Ishikawa (cell line): ENCODE measurements at regions not wholly inside any gene's neighbourhood (a gene's known extent, or its start where the extent isn't known, plus 50 kb on each side); places are given as distances from the start of the nearest gene placed in this dataset.

Source experiments
- CEBPB ChIP-seq: IDR thresholded peaks from 2 replicates; pipeline ENCODE4 v1.6.1; 2012
- CREB1 ChIP-seq: IDR thresholded peaks from 2 replicates; pipeline ENCODE4 v1.6.1; 2012; ENCODE audit warnings: low read depth
- EGR1 ChIP-seq: IDR thresholded peaks from 2 replicates; pipeline ENCODE4 v1.6.1; 2012
- EP300 ChIP-seq: IDR thresholded peaks from 2 replicates; pipeline ENCODE4 v1.6.1; 2012; ENCODE audit warnings: borderline replicate concordance
- FOXM1 ChIP-seq: IDR thresholded peaks from 2 replicates; pipeline ENCODE4 v1.6.1; 2012; ENCODE audit warnings: low read depth, borderline replicate concordance
- NFIC ChIP-seq: IDR thresholded peaks from 2 replicates; pipeline ENCODE4 v1.6.1; 2012
- RAD21 ChIP-seq: IDR thresholded peaks from 2 replicates; pipeline ENCODE4 v1.6.1; 2012; ENCODE audit warnings: low read depth
- TAF1 ChIP-seq: IDR thresholded peaks from 2 replicates; pipeline ENCODE4 v1.6.1; 2012; ENCODE audit warnings: low read depth, mild to moderate bottlenecking
- TCF12 ChIP-seq: IDR thresholded peaks from 2 replicates; pipeline ENCODE4 v1.6.1; 2012; ENCODE audit warnings: low read depth
- YY1 ChIP-seq: IDR thresholded peaks from 2 replicates; pipeline ENCODE4 v1.6.1; 2012; ENCODE audit warnings: low read depth
- ZBTB7A ChIP-seq: IDR thresholded peaks from 2 replicates; pipeline ENCODE4 v1.6.1; 2012; ENCODE audit warnings: low read depth
- TF ChIP-seq, protein P1 (sequence below): IDR thresholded peaks from 2 replicates; pipeline ENCODE4 v1.6.1; 2012
- TF ChIP-seq, protein P2 (sequence below): IDR thresholded peaks from 2 replicates; pipeline ENCODE4 v1.6.1; 2012
- TF ChIP-seq, protein P3 (sequence below): IDR thresholded peaks from 2 replicates; pipeline ENCODE4 v1.6.1; 2012; ENCODE audit warnings: low read depth, mild to moderate bottlenecking

DNA sequence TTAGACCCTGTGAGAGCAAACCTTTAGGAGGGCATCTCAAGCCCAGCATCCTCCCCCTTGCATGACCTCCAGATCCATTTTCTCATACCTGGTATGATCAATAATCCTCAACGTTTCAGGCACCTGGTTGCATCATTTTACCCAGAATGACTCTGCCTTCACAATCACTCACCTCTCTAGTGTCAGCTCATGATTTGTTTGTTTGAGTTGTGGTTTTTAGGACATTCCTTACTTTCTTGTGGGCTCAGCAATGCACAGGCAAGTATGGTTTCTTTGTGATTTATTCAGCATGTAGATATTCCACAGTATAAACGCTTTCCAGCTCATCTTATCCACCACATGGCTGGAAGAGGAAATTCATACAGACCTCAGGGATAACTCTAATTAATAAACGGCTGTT lies 93.6 kb upstream of the CPEB2 start:
- TF ChIP-seq, protein P1, sequence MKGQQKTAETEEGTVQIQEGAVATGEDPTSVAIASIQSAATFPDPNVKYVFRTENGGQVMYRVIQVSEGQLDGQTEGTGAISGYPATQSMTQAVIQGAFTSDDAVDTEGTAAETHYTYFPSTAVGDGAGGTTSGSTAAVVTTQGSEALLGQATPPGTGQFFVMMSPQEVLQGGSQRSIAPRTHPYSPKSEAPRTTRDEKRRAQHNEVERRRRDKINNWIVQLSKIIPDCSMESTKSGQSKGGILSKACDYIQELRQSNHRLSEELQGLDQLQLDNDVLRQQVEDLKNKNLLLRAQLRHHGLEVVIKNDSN: no peak
- TF ChIP-seq TAF1: no peak
- no peak for TF ChIP-seq CREB1
- TF ChIP-seq RAD21: no peak
- TF ChIP-seq, protein P2, sequence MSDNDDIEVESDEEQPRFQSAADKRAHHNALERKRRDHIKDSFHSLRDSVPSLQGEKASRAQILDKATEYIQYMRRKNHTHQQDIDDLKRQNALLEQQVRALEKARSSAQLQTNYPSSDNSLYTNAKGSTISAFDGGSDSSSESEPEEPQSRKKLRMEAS: no peak
- TF ChIP-seq YY1: no peak
- TF ChIP-seq, protein P3, sequence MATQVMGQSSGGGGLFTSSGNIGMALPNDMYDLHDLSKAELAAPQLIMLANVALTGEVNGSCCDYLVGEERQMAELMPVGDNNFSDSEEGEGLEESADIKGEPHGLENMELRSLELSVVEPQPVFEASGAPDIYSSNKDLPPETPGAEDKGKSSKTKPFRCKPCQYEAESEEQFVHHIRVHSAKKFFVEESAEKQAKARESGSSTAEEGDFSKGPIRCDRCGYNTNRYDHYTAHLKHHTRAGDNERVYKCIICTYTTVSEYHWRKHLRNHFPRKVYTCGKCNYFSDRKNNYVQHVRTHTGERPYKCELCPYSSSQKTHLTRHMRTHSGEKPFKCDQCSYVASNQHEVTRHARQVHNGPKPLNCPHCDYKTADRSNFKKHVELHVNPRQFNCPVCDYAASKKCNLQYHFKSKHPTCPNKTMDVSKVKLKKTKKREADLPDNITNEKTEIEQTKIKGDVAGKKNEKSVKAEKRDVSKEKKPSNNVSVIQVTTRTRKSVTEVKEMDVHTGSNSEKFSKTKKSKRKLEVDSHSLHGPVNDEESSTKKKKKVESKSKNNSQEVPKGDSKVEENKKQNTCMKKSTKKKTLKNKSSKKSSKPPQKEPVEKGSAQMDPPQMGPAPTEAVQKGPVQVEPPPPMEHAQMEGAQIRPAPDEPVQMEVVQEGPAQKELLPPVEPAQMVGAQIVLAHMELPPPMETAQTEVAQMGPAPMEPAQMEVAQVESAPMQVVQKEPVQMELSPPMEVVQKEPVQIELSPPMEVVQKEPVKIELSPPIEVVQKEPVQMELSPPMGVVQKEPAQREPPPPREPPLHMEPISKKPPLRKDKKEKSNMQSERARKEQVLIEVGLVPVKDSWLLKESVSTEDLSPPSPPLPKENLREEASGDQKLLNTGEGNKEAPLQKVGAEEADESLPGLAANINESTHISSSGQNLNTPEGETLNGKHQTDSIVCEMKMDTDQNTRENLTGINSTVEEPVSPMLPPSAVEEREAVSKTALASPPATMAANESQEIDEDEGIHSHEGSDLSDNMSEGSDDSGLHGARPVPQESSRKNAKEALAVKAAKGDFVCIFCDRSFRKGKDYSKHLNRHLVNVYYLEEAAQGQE: no peak
- no peak for TF ChIP-seq EGR1
- no peak for TF ChIP-seq EP300
- TF ChIP-seq CEBPB: no peak
- TF ChIP-seq ZBTB7A: no peak
- no peak for TF ChIP-seq TCF12
- TF ChIP-seq NFIC: no peak
- TF ChIP-seq FOXM1: no peak
